HCT116 (cell line): ENCODE measurements at regions not wholly inside any gene's neighbourhood (a gene's known extent, or its start where the extent isn't known, plus 50 kb on each side); places are given as distances from the start of the nearest gene placed in this dataset.

Source experiments
- ATAC-seq: fragments of 200-7000 bp; cut with Tn5 transposase; 2 replicates; pipeline ENCODE4 v1.9.1; 2020; ENCODE audit warnings: mild to moderate bottlenecking, moderate library complexity
- BruUV-seq: library from RNA; stranded (reverse); fragments of 400-500 nt; replicated peaks from 2 replicates; lab custom pipeline; 2021; lab: Mats Ljungman, UMichigan
- CTCF ChIA-PET: fragments of 300-600 bp; sonication (Branson Sonifier 250); formaldehyde crosslinking; loops from one replicate; lab custom pipeline; 2021; ENCODE audit warnings: antibody characterized with exemption; lab: Charles Lee
- POLR2A ChIA-PET: fragments of 300-600, 350-600 bp; sonication (Branson Sonifier 250); formaldehyde crosslinking; loops from one replicate; lab custom pipeline; 2021; ENCODE audit warnings: antibody characterized with exemption; lab: Charles Lee
- RAD21 ChIA-PET, 2 experiments: fragments of 300-600 bp; sonication (Branson Sonifier 250); formaldehyde crosslinking; loops; one replicate each; lab custom pipeline; 2023; ENCODE audit warnings: low total read pairs in 2 of 2; ENCODE audit not compliant: uncharacterized antibody in 2 of 2, unreplicated experiment in 2 of 2, low non-redundant PET in 1 of 2; lab: Charles Lee
- DNase-seq: peaks from one replicate; pipeline ENCODE4 v3.0.0-alpha.2; 2010; ENCODE audit warnings: low read depth, low spot score
- H2AFZ ChIP-seq: fragments of 200-600 bp; shearing (Covaris generic), sonication (generic); 2 replicates; pipeline ENCODE4 v1.6.1; 2017; ENCODE audit warnings: low read depth, mixed run types, mixed read lengths, antibody characterized with exemption, low read length; ENCODE audit not compliant: poor library complexity, severe bottlenecking
- H3K27ac ChIP-seq: 2 replicates; pipeline ENCODE4 v1.5.1; 2012; ENCODE audit warnings: low read depth, low read length
- H3K27me3 ChIP-seq: fragments of 200-600 bp; sonication (generic); 2 replicates; pipeline ENCODE4 v1.6.1; 2016; ENCODE audit warnings: mixed run types, low read length, mixed read lengths; ENCODE audit not compliant: insufficient read depth
- H3K36me3 ChIP-seq, 2 experiments: fragments of 200-500 bp in 1 of 2; fragments of 200-600 bp in 1 of 2; sonication (Bioruptor generic) in 1 of 2; sonication (generic) in 1 of 2; 2 replicates each; pipeline versions ENCODE4 v1.5.1 to v1.6.1; 2014 to 2016; ENCODE audit warnings: low read length in 2 of 2, inconsistent platforms in 1 of 2, mixed read lengths in 1 of 2, mixed run types in 1 of 2; ENCODE audit not compliant: insufficient read depth in 2 of 2, control insufficient read depth in 1 of 2
- H3K4me1 ChIP-seq, 2 experiments: fragments of 200-600 bp in 1 of 2; sonication (generic) in 1 of 2; 2 replicates each; pipeline versions ENCODE4 v1.5.1 to v1.6.1; 2012 to 2017; ENCODE audit warnings: low read length in 2 of 2, inconsistent platforms in 1 of 2, mild to moderate bottlenecking in 1 of 2, mixed read lengths in 1 of 2, mixed run types in 1 of 2, moderate library complexity in 1 of 2; ENCODE audit not compliant: insufficient read depth in 2 of 2, control insufficient read depth in 1 of 2
- H3K4me2 ChIP-seq: fragments of 200-600 bp; sonication (generic); 2 replicates; pipeline ENCODE4 v1.6.1; 2017; ENCODE audit warnings: mixed run types, low read length, mixed read lengths
- H3K4me3 ChIP-seq, 2 experiments: fragments of 200-600 bp in 1 of 2; sonication (generic) in 1 of 2; replicated peaks in 1 of 2; 2 replicates each; pipeline ENCODE4 v1.5.1; 2011 to 2016; ENCODE audit warnings: low read length in 2 of 2, control low read depth in 1 of 2, low read depth in 1 of 2, mild to moderate bottlenecking in 1 of 2, mixed read lengths in 1 of 2, mixed run types in 1 of 2
- H3K79me2 ChIP-seq: fragments of 200-600 bp; sonication (generic); 2 replicates; pipeline ENCODE4 v1.6.1; 2017; ENCODE audit warnings: mild to moderate bottlenecking, mixed run types, low read length, moderate library complexity, mixed read lengths; ENCODE audit not compliant: insufficient read depth
- H3K9ac ChIP-seq: fragments of 200-600 bp; sonication (generic); 2 replicates; pipeline ENCODE4 v1.6.1; 2016; ENCODE audit warnings: low read length, mixed read lengths
- H3K9me2 ChIP-seq: fragments of 200-600 bp; sonication (generic), shearing (Covaris generic); 2 replicates; pipeline ENCODE4 v1.6.1; 2017; ENCODE audit warnings: mixed run types, mild to moderate bottlenecking, moderate library complexity; ENCODE audit not compliant: insufficient read depth
- H3K9me3 ChIP-seq, 2 experiments: fragments of 200-500 bp in 1 of 2; fragments of 200-600 bp in 1 of 2; sonication (Bioruptor generic) in 1 of 2; sonication (generic) in 1 of 2; 2 replicates each; pipeline ENCODE4 v1.6.1; 2014 to 2017; ENCODE audit warnings: low read length in 2 of 2, mixed read lengths in 2 of 2, inconsistent platforms in 1 of 2, low read depth in 1 of 2, mild to moderate bottlenecking in 1 of 2, mixed run types in 1 of 2, moderate library complexity in 1 of 2; ENCODE audit not compliant: control insufficient read depth in 1 of 2, insufficient read depth in 1 of 2
- H4K20me1 ChIP-seq: fragments of 200-600 bp; sonication (generic), shearing (Covaris generic); 2 replicates; pipeline ENCODE4 v1.6.1; 2017; ENCODE audit warnings: mixed run types, mild to moderate bottlenecking, moderate library complexity; ENCODE audit not compliant: insufficient read depth
- CBX3 ChIP-seq: IDR thresholded peaks from 2 replicates; pipeline ENCODE4 v1.6.1; 2012; ENCODE audit warnings: low read depth
- ELF1 ChIP-seq: IDR thresholded peaks from 2 replicates; pipeline ENCODE4 v1.6.1; 2012; ENCODE audit warnings: low read depth, borderline replicate concordance
- EZH2phosphoT487 ChIP-seq: fragments of 200-600 bp; IDR thresholded peaks from 2 replicates; pipeline ENCODE4 v1.6.1; 2018; ENCODE audit warnings: antibody characterized with exemption, borderline replicate concordance
- FOSL1 ChIP-seq: IDR thresholded peaks from 2 replicates; pipeline ENCODE4 v1.6.1; 2012; ENCODE audit warnings: low read depth
- POLR2A ChIP-seq: IDR thresholded peaks from 2 replicates; pipeline ENCODE4 v1.7.0; 2011; ENCODE audit warnings: borderline replicate concordance; ENCODE audit not compliant: insufficient read depth, insufficient read length; ENCODE audit errors: extremely low read depth
- POLR2AphosphoS5 ChIP-seq: IDR thresholded peaks from 2 replicates; pipeline ENCODE4 v1.6.1; 2011; ENCODE audit warnings: mild to moderate bottlenecking, low read depth, low read length, moderate library complexity
- RAD21 ChIP-seq: IDR thresholded peaks from 2 replicates; pipeline ENCODE4 v1.6.1; 2012; ENCODE audit warnings: low read depth, mild to moderate bottlenecking
- SIN3A ChIP-seq: IDR thresholded peaks from 2 replicates; pipeline ENCODE4 v1.6.1; 2012; ENCODE audit warnings: low read depth
- SRF ChIP-seq: IDR thresholded peaks from 2 replicates; pipeline ENCODE4 v1.6.1; 2012; ENCODE audit warnings: low read depth
- TCF7L2 ChIP-seq: IDR thresholded peaks from 2 replicates; pipeline ENCODE4 v1.7.0; 2011; ENCODE audit warnings: borderline replicate concordance, inconsistent platforms; ENCODE audit not compliant: insufficient read depth, insufficient read length; ENCODE audit errors: extremely low read depth
- ZNF274 ChIP-seq: fragments of 200-500 bp; sonication (Bioruptor generic); IDR thresholded peaks from 2 replicates; pipeline ENCODE4 v1.6.1; 2014; ENCODE audit warnings: mild to moderate bottlenecking, low read depth, low read length, inconsistent platforms
- intact Hi-C: fragments of 100-400 bp; cut with micrococcal nuclease; formaldehyde crosslinking; loops from 2 replicates; pipeline ENCODE4 v1.10.0; 2022
- TF ChIP-seq, protein P1 (sequence below): IDR thresholded peaks from 2 replicates; pipeline ENCODE4 v1.6.1; 2012
- TF ChIP-seq, protein P2 (sequence below), 3 experiments: fragments of 200-600 bp in 1 of 3; sonication (generic) in 1 of 3; IDR thresholded peaks in 2 of 3; conservative IDR thresholded peaks in 1 of 3; 2 replicates each; pipeline ENCODE4 v1.5.1; 2012 to 2017; ENCODE audit warnings: low read depth in 2 of 3, low read length in 2 of 3, antibody characterized with exemption in 1 of 3, borderline replicate concordance in 1 of 3, control low read depth in 1 of 3, mild to moderate bottlenecking in 1 of 3, mixed read lengths in 1 of 3, mixed run types in 1 of 3, moderate library complexity in 1 of 3; ENCODE audit not compliant: insufficient read depth in 1 of 3
- TF ChIP-seq, protein P3 (sequence below): IDR thresholded peaks from 2 replicates; pipeline ENCODE4 v1.6.1; 2012; ENCODE audit warnings: low read depth

DNA sequence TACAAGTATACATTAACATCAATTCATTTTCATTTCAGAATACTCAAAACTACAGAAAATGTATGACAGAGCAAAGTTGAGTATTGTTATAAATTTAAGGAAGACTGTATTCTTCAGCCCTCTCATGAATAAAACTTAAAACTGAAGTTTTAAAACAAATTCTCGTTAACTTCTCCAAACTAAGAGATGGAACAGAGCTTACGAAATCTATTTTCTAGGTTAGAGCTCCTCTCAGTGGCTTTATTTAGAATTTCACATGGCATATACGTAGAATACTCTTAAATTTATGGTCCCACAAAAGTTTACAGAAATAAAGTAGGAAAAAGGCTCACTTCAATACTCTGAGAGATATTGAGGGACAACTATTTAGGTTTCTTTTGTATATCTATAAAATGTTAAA, 612.1 kb downstream of the KCNJ3 start:
- Histone ChIP-seq H2AFZ (peak overlapping the region; percentile 91), H3K4me2 (0 out of 2 replicates have a peak overlapping the region, but pooled peaks have one; percentile 16), H3K27me3 (no peaks in the 10 kb centered on the region), H3K27ac (no peak overlapping the region), H3K4me1 (no peaks in the 10 kb centered on the region), H3K4me3 (no peak overlapping the region), H3K9me3 (no peaks in the 10 kb centered on the region), H3K79me2 (no peaks in the 10 kb centered on the region), H3K9me2 (no peaks in the 10 kb centered on the region), H4K20me1 (no peaks in the 10 kb centered on the region), H3K9ac (no peak overlapping the region), H3K36me3 (no peaks in the 10 kb centered on the region)
- RAD21 ChIA-PET: interaction anchor here in 1 of 2 experiments (0.7 kb wide), 1 partner anchor 10 kb away, joined by 3 read pairs; no protein-coding TSS in a partner anchor
- POLR2A ChIA-PET: no interaction called here
- ATAC-seq: peak; percentile 69
- DNase-seq: peak; percentile 47
- TF ChIP-seq SIN3A: no peak
- TF ChIP-seq POLR2AphosphoS5: no peak
- TF ChIP-seq CBX3: no peak
- TF ChIP-seq ELF1: no peak
- TF ChIP-seq, protein P1, sequence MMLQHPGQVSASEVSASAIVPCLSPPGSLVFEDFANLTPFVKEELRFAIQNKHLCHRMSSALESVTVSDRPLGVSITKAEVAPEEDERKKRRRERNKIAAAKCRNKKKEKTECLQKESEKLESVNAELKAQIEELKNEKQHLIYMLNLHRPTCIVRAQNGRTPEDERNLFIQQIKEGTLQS: no peak
- TF ChIP-seq RAD21: peak; percentile 78
- TF ChIP-seq TCF7L2: no peak
- TF ChIP-seq, protein P2, sequence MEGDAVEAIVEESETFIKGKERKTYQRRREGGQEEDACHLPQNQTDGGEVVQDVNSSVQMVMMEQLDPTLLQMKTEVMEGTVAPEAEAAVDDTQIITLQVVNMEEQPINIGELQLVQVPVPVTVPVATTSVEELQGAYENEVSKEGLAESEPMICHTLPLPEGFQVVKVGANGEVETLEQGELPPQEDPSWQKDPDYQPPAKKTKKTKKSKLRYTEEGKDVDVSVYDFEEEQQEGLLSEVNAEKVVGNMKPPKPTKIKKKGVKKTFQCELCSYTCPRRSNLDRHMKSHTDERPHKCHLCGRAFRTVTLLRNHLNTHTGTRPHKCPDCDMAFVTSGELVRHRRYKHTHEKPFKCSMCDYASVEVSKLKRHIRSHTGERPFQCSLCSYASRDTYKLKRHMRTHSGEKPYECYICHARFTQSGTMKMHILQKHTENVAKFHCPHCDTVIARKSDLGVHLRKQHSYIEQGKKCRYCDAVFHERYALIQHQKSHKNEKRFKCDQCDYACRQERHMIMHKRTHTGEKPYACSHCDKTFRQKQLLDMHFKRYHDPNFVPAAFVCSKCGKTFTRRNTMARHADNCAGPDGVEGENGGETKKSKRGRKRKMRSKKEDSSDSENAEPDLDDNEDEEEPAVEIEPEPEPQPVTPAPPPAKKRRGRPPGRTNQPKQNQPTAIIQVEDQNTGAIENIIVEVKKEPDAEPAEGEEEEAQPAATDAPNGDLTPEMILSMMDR (IDR thresholded peaks at IDR 0.05 in 2 of 3, conservative IDR thresholded peaks at IDR 0.05 in 1 of 3; ENCODE audit: borderline replicate concordance in 1 of 3, insufficient read depth in 1 of 3, low read depth in 2 of 3, low read length in 2 of 3): peak; percentile 37 to 76 (median 52); a peak in 5 of 6 replicates
- no peak for TF ChIP-seq FOSL1
- TF ChIP-seq ZNF274: no peak
- TF ChIP-seq POLR2A: no peak
- no peak for TF ChIP-seq SRF
- TF ChIP-seq, protein P3, sequence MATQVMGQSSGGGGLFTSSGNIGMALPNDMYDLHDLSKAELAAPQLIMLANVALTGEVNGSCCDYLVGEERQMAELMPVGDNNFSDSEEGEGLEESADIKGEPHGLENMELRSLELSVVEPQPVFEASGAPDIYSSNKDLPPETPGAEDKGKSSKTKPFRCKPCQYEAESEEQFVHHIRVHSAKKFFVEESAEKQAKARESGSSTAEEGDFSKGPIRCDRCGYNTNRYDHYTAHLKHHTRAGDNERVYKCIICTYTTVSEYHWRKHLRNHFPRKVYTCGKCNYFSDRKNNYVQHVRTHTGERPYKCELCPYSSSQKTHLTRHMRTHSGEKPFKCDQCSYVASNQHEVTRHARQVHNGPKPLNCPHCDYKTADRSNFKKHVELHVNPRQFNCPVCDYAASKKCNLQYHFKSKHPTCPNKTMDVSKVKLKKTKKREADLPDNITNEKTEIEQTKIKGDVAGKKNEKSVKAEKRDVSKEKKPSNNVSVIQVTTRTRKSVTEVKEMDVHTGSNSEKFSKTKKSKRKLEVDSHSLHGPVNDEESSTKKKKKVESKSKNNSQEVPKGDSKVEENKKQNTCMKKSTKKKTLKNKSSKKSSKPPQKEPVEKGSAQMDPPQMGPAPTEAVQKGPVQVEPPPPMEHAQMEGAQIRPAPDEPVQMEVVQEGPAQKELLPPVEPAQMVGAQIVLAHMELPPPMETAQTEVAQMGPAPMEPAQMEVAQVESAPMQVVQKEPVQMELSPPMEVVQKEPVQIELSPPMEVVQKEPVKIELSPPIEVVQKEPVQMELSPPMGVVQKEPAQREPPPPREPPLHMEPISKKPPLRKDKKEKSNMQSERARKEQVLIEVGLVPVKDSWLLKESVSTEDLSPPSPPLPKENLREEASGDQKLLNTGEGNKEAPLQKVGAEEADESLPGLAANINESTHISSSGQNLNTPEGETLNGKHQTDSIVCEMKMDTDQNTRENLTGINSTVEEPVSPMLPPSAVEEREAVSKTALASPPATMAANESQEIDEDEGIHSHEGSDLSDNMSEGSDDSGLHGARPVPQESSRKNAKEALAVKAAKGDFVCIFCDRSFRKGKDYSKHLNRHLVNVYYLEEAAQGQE: no peak
- TF ChIP-seq EZH2phosphoT487: no peak
- intact Hi-C loops: loop anchor here (1.0 kb wide), 3 partner anchors 687 to 908 kb away; no protein-coding TSS in a partner anchor
- CTCF ChIA-PET: interaction anchor here (0.6 to 1.1 kb wide), 5 partner anchors 9 to 909 kb away, joined by 3 to 12 read pairs (median 5); no protein-coding TSS in a partner anchor
- BruUV-seq: no TSS peak
